H1 (cell line): ENCODE measurements at regions not wholly inside any gene's neighbourhood (a gene's known extent, or its start where the extent isn't known, plus 50 kb on each side); places are given as distances from the start of the nearest gene placed in this dataset.

Experiments
- CTCF ChIA-PET: fragments of 300-600 bp; sonication (Branson Sonifier 250); formaldehyde crosslinking; loops from one replicate; lab custom pipeline; 2021; ENCODE audit not compliant: partially characterized antibody; lab: Charles Lee
- POLR2A ChIA-PET: fragments of 300-600 bp; sonication (Branson Sonifier 250); formaldehyde crosslinking; loops from one replicate; lab custom pipeline; 2021; ENCODE audit warnings: inconsistent platforms; ENCODE audit not compliant: partially characterized antibody; lab: Charles Lee
- DNase-seq, 2 experiments: peaks; one replicate each; pipeline versions ENCODE4 v3.0.0 to v3.0.0-alpha.2; 2010 to 2022; ENCODE audit warnings: low spot score in 2 of 2, low read depth in 1 of 2, mixed read lengths in 1 of 2
- FAIRE-seq: peaks from 2 replicates; lab custom pipeline; 2011; peaks lifted over from hg19 to GRCh38; lab: Jason Lieb, UNC
- H2AFZ ChIP-seq: 2 replicates; pipeline ENCODE4 v1.8.1; 2012; ENCODE audit warnings: low read length, inconsistent platforms
- H2AK5ac ChIP-seq: 2 replicates; pipeline ENCODE4 v1.6.1; 2013; ENCODE audit warnings: low read depth, low read length
- H2BK120ac ChIP-seq: replicated peaks from 2 replicates; pipeline ENCODE3; 2013; ENCODE audit warnings: low read depth, low read length, inconsistent platforms
- H2BK12ac ChIP-seq: 2 replicates; pipeline ENCODE4 v1.6.1; 2013; ENCODE audit warnings: low read depth, low read length
- H2BK15ac ChIP-seq: 2 replicates; pipeline ENCODE4 v1.6.1; 2013; ENCODE audit warnings: low read length
- H2BK20ac ChIP-seq: 2 replicates; pipeline ENCODE4 v1.6.1; 2013; ENCODE audit warnings: low read length
- H2BK5ac ChIP-seq: 2 replicates; pipeline ENCODE4 v1.6.1; 2013; ENCODE audit warnings: low read depth, low read length
- H3K14ac ChIP-seq: 2 replicates; pipeline ENCODE4 v1.6.1; 2013; ENCODE audit warnings: inconsistent platforms; ENCODE audit not compliant: insufficient read length
- H3K18ac ChIP-seq: 2 replicates; pipeline ENCODE4 v1.6.1; 2013; ENCODE audit warnings: low read length; ENCODE audit errors: extremely low read depth
- H3K23ac ChIP-seq: 2 replicates; pipeline ENCODE4 v1.6.1; 2013; ENCODE audit warnings: inconsistent platforms; ENCODE audit not compliant: insufficient read length
- H3K23me2 ChIP-seq: 2 replicates; pipeline ENCODE4 v1.6.1; 2013; ENCODE audit warnings: low read depth, low read length
- H3K27ac ChIP-seq: 2 replicates; pipeline ENCODE4 v1.6.1; 2011; ENCODE audit warnings: low read depth, low read length, inconsistent platforms
- H3K27me3 ChIP-seq, 4 experiments: replicated peaks in 1 of 4; 1 replicate in 1 of 4; 2 replicates in 3 of 4; pipeline versions ENCODE4 v1.6.1 to v1.8.1; 2011 to 2013; ENCODE audit warnings: low read length in 3 of 4, mild to moderate bottlenecking in 3 of 4, inconsistent platforms in 2 of 4, mixed read lengths in 2 of 4, moderate library complexity in 1 of 4; ENCODE audit not compliant: control insufficient read depth in 3 of 4, insufficient read depth in 3 of 4; ENCODE audit errors: extremely low read depth in 1 of 4
- H3K36me3 ChIP-seq, 4 experiments: 2 replicates each; pipeline versions ENCODE4 v1.6.1 to v1.8.1; 2011 to 2013; ENCODE audit warnings: mild to moderate bottlenecking in 4 of 4, low read length in 3 of 4, moderate library complexity in 2 of 4, control low read depth in 1 of 4, inconsistent platforms in 1 of 4; ENCODE audit not compliant: insufficient read depth in 4 of 4, control insufficient read depth in 2 of 4
- H3K4ac ChIP-seq: replicated peaks from 2 replicates; pipeline ENCODE3; 2013; ENCODE audit warnings: low read length, low read depth, mixed read lengths, inconsistent platforms; ENCODE audit not compliant: insufficient read length
- H3K4me1 ChIP-seq, 4 experiments: replicated peaks in 1 of 4; 1 replicate in 1 of 4; 2 replicates in 3 of 4; pipeline versions ENCODE4 v1.6.1 to v1.8.1; 2011 to 2013; ENCODE audit warnings: low read length in 3 of 4, inconsistent platforms in 2 of 4, mixed read lengths in 1 of 4; ENCODE audit not compliant: insufficient read depth in 4 of 4, control insufficient read depth in 3 of 4
- H3K4me2 ChIP-seq, 2 experiments: 2 replicates each; pipeline versions ENCODE4 v1.6.1 to v1.8.1; 2011 to 2013; ENCODE audit warnings: low read depth in 2 of 2, low read length in 2 of 2, control low read depth in 1 of 2, inconsistent platforms in 1 of 2, mild to moderate bottlenecking in 1 of 2; ENCODE audit not compliant: insufficient read depth in 1 of 2
- H3K4me3 ChIP-seq, 4 experiments: fragments of 200-600, 300-600 bp in 1 of 4; sonication (generic), shearing (Covaris generic), sonication (Bioruptor Twin) in 1 of 4; 2 replicates each; pipeline versions ENCODE4 v1.5.1 to v1.8.1; 2011 to 2016; ENCODE audit warnings: low read length in 4 of 4, low read depth in 3 of 4, control low read depth in 2 of 4, inconsistent platforms in 2 of 4, mild to moderate bottlenecking in 2 of 4, mixed read lengths in 1 of 4, moderate library complexity in 1 of 4; ENCODE audit not compliant: insufficient read depth in 2 of 4; ENCODE audit errors: extremely low read depth in 1 of 4
- H3K56ac ChIP-seq: replicated peaks from 2 replicates; pipeline ENCODE3; 2013; ENCODE audit warnings: low read depth, mild to moderate bottlenecking, mixed read lengths, low read length, inconsistent platforms; ENCODE audit not compliant: insufficient read length
- H3K79me1 ChIP-seq: 2 replicates; pipeline ENCODE4 v1.6.1; 2013; ENCODE audit warnings: low read depth, low read length, control low read depth
- H3K79me2 ChIP-seq, 2 experiments: 2 replicates each; pipeline versions ENCODE4 v1.6.1 to v1.8.1; 2012 to 2013; ENCODE audit warnings: low read length in 2 of 2, mild to moderate bottlenecking in 2 of 2, inconsistent platforms in 1 of 2; ENCODE audit not compliant: insufficient read depth in 2 of 2, control insufficient read depth in 1 of 2
- H3K9ac ChIP-seq, 4 experiments: replicated peaks in 1 of 4; 1 replicate in 1 of 4; 2 replicates in 3 of 4; pipeline versions ENCODE4 v1.6.1 to v1.8.1; 2011 to 2013; ENCODE audit warnings: low read depth in 3 of 4, low read length in 3 of 4, control low read depth in 2 of 4, mild to moderate bottlenecking in 2 of 4, moderate library complexity in 2 of 4, inconsistent platforms in 1 of 4; ENCODE audit errors: extremely low read depth in 1 of 4
- H3K9me3 ChIP-seq, 2 experiments: 2 replicates each; pipeline versions ENCODE4 v1.6.1 to v1.8.1; 2012 to 2013; ENCODE audit warnings: mild to moderate bottlenecking in 2 of 2, moderate library complexity in 2 of 2, control low read depth in 1 of 2, inconsistent platforms in 1 of 2, low read depth in 1 of 2, low read length in 1 of 2, mixed read lengths in 1 of 2; ENCODE audit not compliant: insufficient read depth in 2 of 2
- H4K20me1 ChIP-seq, 2 experiments: replicated peaks in 1 of 2; 2 replicates each; pipeline versions ENCODE3 to v1.8.1; 2011 to 2013; ENCODE audit warnings: inconsistent platforms in 2 of 2, low read length in 2 of 2, mild to moderate bottlenecking in 1 of 2; ENCODE audit not compliant: insufficient read depth in 2 of 2, control insufficient read depth in 1 of 2
- H4K5ac ChIP-seq: 2 replicates; pipeline ENCODE4 v1.6.1; 2013; ENCODE audit warnings: low read length, low read depth, mixed read lengths, inconsistent platforms; ENCODE audit not compliant: insufficient read length
- H4K8ac ChIP-seq: 2 replicates; pipeline ENCODE4 v1.8.0; 2013; ENCODE audit warnings: mild to moderate bottlenecking, moderate library complexity, low read length, inconsistent platforms; ENCODE audit not compliant: insufficient read depth; ENCODE audit errors: extremely low read depth
- H4K91ac ChIP-seq: replicated peaks from 2 replicates; pipeline ENCODE3; 2013; ENCODE audit warnings: low read length, mixed read lengths, inconsistent platforms; ENCODE audit not compliant: insufficient read length
- CEBPB ChIP-seq: IDR thresholded peaks from 2 replicates; pipeline ENCODE4 v1.6.1; 2012; ENCODE audit warnings: low read depth, low read length
- CHD2 ChIP-seq: IDR thresholded peaks from 2 replicates; pipeline ENCODE4 v1.6.1; 2012; ENCODE audit warnings: low read length, improper control_type of control experiment
- SP1 ChIP-seq: IDR thresholded peaks from 2 replicates; pipeline ENCODE4 v1.6.1; 2011; ENCODE audit warnings: low read depth, low read length
- WGBS, 2 experiments: shearing (Covaris generic) in 1 of 2; methylation state at CpG; one replicate each; pipeline versions ENCODE4 v1.1.6 to v1.1.7; 2013 to 2015; ENCODE audit warnings: low lambda C conversion rate in 2 of 2, mixed read lengths in 2 of 2, inconsistent platforms in 1 of 2, low coverage in 1 of 2, missing lambda C conversion rate in 1 of 2; ENCODE audit not compliant: insufficient replicate concordance in 2 of 2, insufficient coverage in 1 of 2, insufficient read length in 1 of 2; ENCODE audit errors: extremely low coverage in 1 of 2, missing lambda C conversion rate in 1 of 2; 5-methylcytosine and 5-hydroxymethylcytosine counted together

GRCh38 chr6:48240287-48240686 lies 129.3 kb upstream of the PTCHD4 start:
- H3K4me1 ChIP-seq = no peaks in the 10 kb centered on the region
- H3K4me2 ChIP-seq = no peak overlapping the region
- no peak for TF ChIP-seq CHD2
- TF ChIP-seq CEBPB = peak; percentile 91
- no peak for TF ChIP-seq SP1
- no peak overlapping the region for H3K4ac ChIP-seq
- no peaks in the 10 kb centered on the region for H4K20me1 ChIP-seq
- no peak overlapping the region for H4K8ac ChIP-seq
- DNase-seq = no peak
- no peaks in the 10 kb centered on the region for H3K36me3 ChIP-seq
- no peaks in the 10 kb centered on the region for H3K23me2 ChIP-seq
- 93% methylated on average over 7 of the region's 7 CpGs; no CpG with 5 or more reads in 1 of the 2 experiments for WGBS, 2 experiments
- no peak overlapping the region for H3K9ac ChIP-seq
- no peak overlapping the region for H3K23ac ChIP-seq
- no peak overlapping the region for H2AK5ac ChIP-seq
- H2BK12ac ChIP-seq = no peak overlapping the region
- H3K18ac ChIP-seq = no peak overlapping the region
- H3K9me3 ChIP-seq = peaks cover 0 to 10% of the 10 kb centered on the region in 2 experiments; a peak in 1 of 4 replicates
- H3K79me2 ChIP-seq = no peaks in the 10 kb centered on the region
- H2AFZ ChIP-seq = no peak overlapping the region
- CTCF ChIA-PET = interaction anchor here (1.1 kb wide), 1 partner anchor 80 kb away, joined by 3 read pairs; no protein-coding TSS in a partner anchor
- H2BK120ac ChIP-seq = no peak overlapping the region
- H2BK15ac ChIP-seq = no peak overlapping the region
- H3K27ac ChIP-seq = no peak overlapping the region
- H3K79me1 ChIP-seq = no peaks in the 10 kb centered on the region
- no peak overlapping the region for H4K91ac ChIP-seq
- no peaks in the 10 kb centered on the region for H3K27me3 ChIP-seq
- no peak for FAIRE-seq
- H4K5ac ChIP-seq = no peak overlapping the region
- H3K4me3 ChIP-seq = no peak overlapping the region
- H3K56ac ChIP-seq = no peak overlapping the region
- POLR2A ChIA-PET = no interaction called here
- no peak overlapping the region for H2BK20ac ChIP-seq
- no peak overlapping the region for H2BK5ac ChIP-seq
- no peak overlapping the region for H3K14ac ChIP-seq
